ENCODE measurements at regions not wholly inside any gene's neighbourhood (a gene's known extent, or its start where the extent isn't known, plus 50 kb on each side); places are given as distances from the start of the nearest gene placed in this dataset.

- Histone ChIP-seq H2AFZ (ENCODE audit: low read length) (no peak overlapping the region), H3K27ac (ENCODE audit: extremely low read length, insufficient read depth, low read length) (no peak overlapping the region), H3K36me3 (replicated peaks in 1 of 2; ENCODE audit: control insufficient read depth in 1 of 2, insufficient read depth in 2 of 2, low read length in 2 of 2) (no peaks in the 10 kb centered on the region), H3K4me3 (replicated peaks in 1 of 3; ENCODE audit: insufficient read depth in 1 of 3, low read depth in 2 of 3, low read length in 3 of 3) (no peak overlapping the region), H4K20me1 (ENCODE audit: insufficient read depth, low read length) (no peaks in the 10 kb centered on the region), H3K79me2 (ENCODE audit: insufficient read depth, low read length) (no peaks in the 10 kb centered on the region), H3K4me1 (ENCODE audit: insufficient read depth, low read length) (no peaks in the 10 kb centered on the region), H3K9ac (ENCODE audit: insufficient read depth, low read depth, low read length) (no peak overlapping the region), H3K4me2 (ENCODE audit: low read depth, low read length) (no peak overlapping the region), H3K9me3 (ENCODE audit: low read length) (no peaks in the 10 kb centered on the region), H3K27me3 (ENCODE audit: control insufficient read depth in 1 of 2, insufficient read depth in 2 of 2, low read length in 2 of 2) (no peaks in the 10 kb centered on the region)
- no TSS peak for BruUV-seq (replicated peaks)
- intact Hi-C loops (cut with micrococcal nuclease; ENCODE audit: unreplicated experiment): no loop called here
- DNase-seq (ENCODE audit: low spot score): no peak
- no peak for FAIRE-seq
- no peak for ATAC-seq
- ChIA-PET CTCF (ENCODE audit: low intra/inter-chr PET ratio, low total read pairs) (no interaction called here), POLR2A (no interaction called here)
- WGBS (ENCODE audit: low lambda C conversion rate): 2% methylated on average over 1 of the region's 1 CpG
- in situ Hi-C loops (cut with HindIII; ENCODE audit: extremely low pct_ligation_motif_present, low pct_unique_long_range_greater_than_20kb): no loop called here
- no peak for TF ChIP-seq ZNF790 (CRISPR knock-in tag; IDR thresholded peaks at IDR 0.05; ENCODE audit: borderline replicate concordance)
- TF ChIP-seq NR2F6 (IDR thresholded peaks at IDR 0.05): no peak
- TF ChIP-seq NR2F6 (CRISPR knock-in tag; IDR thresholded peaks at IDR 0.05): no peak
- TF ChIP-seq ZKSCAN1 (IDR thresholded peaks at IDR 0.05; ENCODE audit: low read length): no peak
- no peak for TF ChIP-seq PITX1 (CRISPR knock-in tag; IDR thresholded peaks at IDR 0.05)
- no peak for TF ChIP-seq ZNF260 (CRISPR knock-in tag; IDR thresholded peaks at IDR 0.05; ENCODE audit: borderline replicate concordance, low read depth)
- TF ChIP-seq ZNF335 (CRISPR knock-in tag; IDR thresholded peaks at IDR 0.05): no peak
- TF ChIP-seq TCF7 (IDR thresholded peaks at IDR 0.05; ENCODE audit: low read depth): no peak
- TF ChIP-seq ETV6 (CRISPR knock-in tag; conservative IDR thresholded peaks at IDR 0.05): no peak
- no peak for TF ChIP-seq TAF15 (IDR thresholded peaks at IDR 0.05; ENCODE audit: low read depth, low read length, poor library complexity, severe bottlenecking)
- no peak for TF ChIP-seq TBX3 (IDR thresholded peaks at IDR 0.05; ENCODE audit: borderline replicate concordance)
- no peak for TF ChIP-seq PLSCR1 (CRISPR knock-in tag; IDR thresholded peaks at IDR 0.05; ENCODE audit: borderline replicate concordance)
- no peak for TF ChIP-seq RNF2 (conservative IDR thresholded peaks at IDR 0.05; ENCODE audit: low read depth)
- no peak for TF ChIP-seq FOXK1 (CRISPR knock-in tag; IDR thresholded peaks at IDR 0.05; ENCODE audit: borderline replicate concordance, low read depth)
- TF ChIP-seq MZF1 (CRISPR knock-in tag; IDR thresholded peaks at IDR 0.05; ENCODE audit: borderline replicate concordance): no peak
- no peak for TF ChIP-seq GLI4 (CRISPR knock-in tag; IDR thresholded peaks at IDR 0.05; ENCODE audit: borderline replicate concordance)
- TF ChIP-seq MIXL1 (CRISPR knock-in tag; IDR thresholded peaks at IDR 0.05): no peak
- no peak for TF ChIP-seq ZNF441 (CRISPR knock-in tag; IDR thresholded peaks at IDR 0.05; ENCODE audit: borderline replicate concordance)
- TF ChIP-seq GMEB1 (CRISPR knock-in tag; IDR thresholded peaks at IDR 0.05; ENCODE audit: borderline replicate concordance): no peak
- no peak for TF ChIP-seq RELA (CRISPR knock-in tag; IDR thresholded peaks at IDR 0.05)
- no peak for TF ChIP-seq IRX3 (CRISPR knock-in tag; IDR thresholded peaks at IDR 0.05; ENCODE audit: borderline replicate concordance, low read depth)
Measured at GRCh38 chr3:137524751-137525150, 239.4 kb upstream of the SOX14 start.

Measured in HepG2 (cell line).